Mucosa of descending colon (tissue), 3 donors: ENCODE measurements at regions not wholly inside any gene's neighbourhood (a gene's known extent, or its start where the extent isn't known, plus 50 kb on each side); places are given as distances from the start of the nearest gene placed in this dataset.

Experiments used
- ATAC-seq: fragments of 200-7000 bp; cut with Tn5 transposase; one replicate; pipeline ENCODE4 v1.9.1; 2020; ENCODE audit warnings: mild to moderate bottlenecking, moderate library complexity
- DNase-seq, 3 donors: peaks; one replicate each; pipeline ENCODE4 v3.0.0-alpha.2; 2020
- H3K36me3 ChIP-seq: fragments of 200-600 bp; one replicate; pipeline ENCODE4 v1.8.0; 2021; ENCODE audit warnings: low read depth, mild to moderate bottlenecking
- H3K4me1 ChIP-seq: fragments of 200-600 bp; one replicate; pipeline ENCODE4 v1.8.0; 2021; ENCODE audit warnings: low read depth, mild to moderate bottlenecking
- H3K4me3 ChIP-seq: fragments of 200-600 bp; one replicate; pipeline ENCODE4 v1.8.0; 2021; ENCODE audit warnings: mild to moderate bottlenecking
- H3K9me3 ChIP-seq: fragments of 200-600 bp; one replicate; pipeline ENCODE4 v1.8.0; 2021; ENCODE audit warnings: mild to moderate bottlenecking
- intact Hi-C, 2 donors: fragments of 100-400 bp; cut with DNase I in 1 of 2; cut with micrococcal nuclease in 1 of 2; formaldehyde crosslinking; loops; one replicate each; pipeline versions ENCODE4 v1.11.0 to v1.11.1; 2022; cut with DNase I, micrococcal nuclease
- TF ChIP-seq, protein P1 (sequence below): fragments of 200-600 bp; IDR thresholded peaks from one replicate; pipeline ENCODE4 v1.8.0; 2022; ENCODE audit warnings: antibody characterized with exemption, mild to moderate bottlenecking
- donor health status: DM: no; HTN: no; CAD: no; lungs with moderate emphysema.
- donor health status: DM: no; HTN: no; CAD: no.
- donor health status: DM: no; HTN: yes; CAD: no.

DNA sequence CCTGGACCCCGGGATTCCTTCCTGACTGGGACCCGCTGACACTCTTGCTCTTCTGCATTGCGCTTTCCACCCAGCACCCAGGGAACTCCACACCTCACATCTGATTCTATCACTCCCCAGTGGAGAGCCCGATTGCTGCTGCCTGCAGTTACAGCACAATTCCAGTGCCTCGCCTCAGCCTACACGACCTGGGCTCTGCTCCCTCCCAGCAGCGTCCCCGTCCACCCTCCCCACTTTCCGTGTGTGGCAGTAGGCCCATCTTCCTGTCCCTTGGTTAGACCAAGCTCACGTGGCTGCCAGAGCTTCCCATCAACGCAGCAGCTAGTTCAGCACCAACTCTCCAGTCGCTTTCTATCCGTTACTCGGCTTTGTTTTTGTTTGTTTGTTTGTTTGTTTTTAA, 66.6 kb upstream of the SORBS2 start:
- Histone ChIP-seq H3K4me3 (no peak overlapping the region), H3K4me1 (no peaks in the 10 kb centered on the region), H3K36me3 (no peaks in the 10 kb centered on the region), H3K9me3 (no peaks in the 10 kb centered on the region)
- intact Hi-C loops = no loop called here
- DNase-seq (no peak), ATAC-seq (no peak)
- TF ChIP-seq, protein P1, sequence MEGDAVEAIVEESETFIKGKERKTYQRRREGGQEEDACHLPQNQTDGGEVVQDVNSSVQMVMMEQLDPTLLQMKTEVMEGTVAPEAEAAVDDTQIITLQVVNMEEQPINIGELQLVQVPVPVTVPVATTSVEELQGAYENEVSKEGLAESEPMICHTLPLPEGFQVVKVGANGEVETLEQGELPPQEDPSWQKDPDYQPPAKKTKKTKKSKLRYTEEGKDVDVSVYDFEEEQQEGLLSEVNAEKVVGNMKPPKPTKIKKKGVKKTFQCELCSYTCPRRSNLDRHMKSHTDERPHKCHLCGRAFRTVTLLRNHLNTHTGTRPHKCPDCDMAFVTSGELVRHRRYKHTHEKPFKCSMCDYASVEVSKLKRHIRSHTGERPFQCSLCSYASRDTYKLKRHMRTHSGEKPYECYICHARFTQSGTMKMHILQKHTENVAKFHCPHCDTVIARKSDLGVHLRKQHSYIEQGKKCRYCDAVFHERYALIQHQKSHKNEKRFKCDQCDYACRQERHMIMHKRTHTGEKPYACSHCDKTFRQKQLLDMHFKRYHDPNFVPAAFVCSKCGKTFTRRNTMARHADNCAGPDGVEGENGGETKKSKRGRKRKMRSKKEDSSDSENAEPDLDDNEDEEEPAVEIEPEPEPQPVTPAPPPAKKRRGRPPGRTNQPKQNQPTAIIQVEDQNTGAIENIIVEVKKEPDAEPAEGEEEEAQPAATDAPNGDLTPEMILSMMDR = no peak

DNA sequence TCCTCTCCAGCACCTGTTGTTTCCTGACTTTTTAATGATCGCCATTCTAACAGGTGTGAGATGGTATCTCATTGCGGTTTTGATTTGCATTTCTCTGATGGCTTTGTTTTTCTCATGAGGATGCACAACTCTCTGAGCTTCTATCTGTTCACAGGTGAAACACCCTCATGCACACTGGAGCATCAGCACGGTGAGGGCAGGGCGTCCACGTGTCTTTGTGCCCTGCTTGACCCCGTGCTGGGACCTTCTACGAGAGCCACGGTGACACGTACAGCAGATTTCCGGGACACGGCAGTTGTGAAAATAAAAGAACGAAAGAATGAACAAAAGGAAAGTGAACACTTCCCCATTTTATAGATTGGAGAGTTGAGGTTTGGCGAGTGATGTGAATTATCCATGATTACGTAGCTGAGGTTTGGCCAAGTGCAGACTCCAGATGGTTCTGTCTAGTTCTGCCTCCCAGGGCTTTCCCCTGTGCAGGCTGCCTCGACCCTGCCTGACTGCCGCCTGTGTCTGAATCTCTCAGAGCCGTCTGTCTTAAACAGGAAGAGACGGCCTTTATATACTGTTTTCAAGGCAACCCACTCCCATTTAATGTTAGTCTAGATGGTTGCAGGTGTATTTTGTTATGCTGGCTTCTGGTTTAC, 67.8 kb upstream of the SORBS2 start:
- no peak for ATAC-seq
- TF ChIP-seq, protein P1 = no peak
- Histone ChIP-seq H3K4me3 (no peak overlapping the region), H3K36me3 (no peaks in the 10 kb centered on the region), H3K9me3 (no peaks in the 10 kb centered on the region), H3K4me1 (no peaks in the 10 kb centered on the region)
- intact Hi-C loops = no loop called here
- DNase-seq = no peak

DNA sequence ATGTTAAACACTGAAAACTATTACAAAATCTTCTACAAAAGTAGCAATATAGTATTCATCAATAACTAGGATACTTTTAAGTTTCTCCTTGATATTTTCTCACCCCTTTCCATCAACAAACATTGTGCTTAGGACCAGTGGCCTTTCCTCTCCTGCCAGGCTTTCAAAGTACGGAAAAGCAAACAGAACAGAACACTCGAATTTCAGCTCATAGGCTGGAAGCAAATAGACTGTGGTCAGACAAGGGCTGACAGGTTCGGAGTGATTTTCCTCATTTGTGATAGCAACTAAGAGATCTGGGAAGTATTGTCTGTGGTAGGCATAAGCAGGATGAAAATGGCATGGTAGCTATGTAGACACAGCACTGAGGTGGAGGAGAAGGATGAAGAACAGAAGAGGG, 68.6 kb upstream of the SORBS2 start:
- TF ChIP-seq, protein P1 = no peak
- Histone ChIP-seq H3K4me3 (no peak overlapping the region), H3K9me3 (no peaks in the 10 kb centered on the region), H3K4me1 (no peaks in the 10 kb centered on the region), H3K36me3 (no peaks in the 10 kb centered on the region)
- no peak for DNase-seq
- no peak for ATAC-seq
- intact Hi-C loops = no loop called here

DNA sequence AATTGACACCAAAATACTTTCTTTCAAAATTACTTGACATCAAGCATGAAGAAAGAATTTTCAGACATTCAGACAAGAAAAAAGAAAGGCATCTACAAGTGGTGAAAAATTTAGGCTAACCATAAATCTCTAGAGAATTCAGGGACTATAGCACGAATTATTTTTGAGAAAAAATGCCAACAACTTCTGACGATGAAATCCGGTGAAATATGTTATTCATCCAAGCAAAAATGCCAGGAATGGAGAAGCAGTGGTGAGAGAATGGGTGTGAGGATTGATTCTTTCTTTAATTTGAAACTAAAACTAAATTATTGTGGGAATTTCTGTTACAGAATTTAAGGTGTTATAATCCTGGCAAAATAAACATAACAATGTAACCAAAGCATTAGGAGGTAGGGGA, 69.4 kb upstream of the SORBS2 start:
- no peak overlapping the region for H3K4me3 ChIP-seq
- no peaks in the 10 kb centered on the region for H3K36me3 ChIP-seq
- no peaks in the 10 kb centered on the region for H3K9me3 ChIP-seq
- DNase-seq (no peak), ATAC-seq (no peak)
- H3K4me1 ChIP-seq = no peaks in the 10 kb centered on the region
- intact Hi-C loops = no loop called here
- TF ChIP-seq, protein P1 = no peak

DNA sequence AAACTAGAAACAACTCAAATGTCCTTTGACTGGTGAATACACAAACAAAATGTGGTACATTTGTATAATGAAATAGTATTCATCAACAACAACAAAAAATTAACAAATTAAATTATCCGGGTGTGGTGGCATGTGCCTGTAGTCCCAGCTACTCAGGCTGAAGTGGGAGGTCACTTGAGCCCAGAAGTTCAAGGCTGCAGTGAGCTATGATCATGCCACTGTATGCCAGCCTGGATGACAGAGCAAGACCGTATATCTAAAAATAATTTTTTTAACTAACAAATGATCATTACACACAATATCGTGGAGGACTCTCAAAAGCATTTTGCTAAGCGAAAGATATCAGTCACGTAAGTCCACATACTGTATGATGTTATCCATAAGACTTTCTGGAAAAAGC, 71.6 kb upstream of the SORBS2 start:
- no peaks in the 10 kb centered on the region for H3K36me3 ChIP-seq
- ATAC-seq = no peak
- no peak for DNase-seq
- TF ChIP-seq, protein P1 = no peak
- H3K9me3 ChIP-seq = no peaks in the 10 kb centered on the region
- H3K4me3 ChIP-seq = no peak overlapping the region
- no peaks in the 10 kb centered on the region for H3K4me1 ChIP-seq
- intact Hi-C loops = no loop called here

DNA sequence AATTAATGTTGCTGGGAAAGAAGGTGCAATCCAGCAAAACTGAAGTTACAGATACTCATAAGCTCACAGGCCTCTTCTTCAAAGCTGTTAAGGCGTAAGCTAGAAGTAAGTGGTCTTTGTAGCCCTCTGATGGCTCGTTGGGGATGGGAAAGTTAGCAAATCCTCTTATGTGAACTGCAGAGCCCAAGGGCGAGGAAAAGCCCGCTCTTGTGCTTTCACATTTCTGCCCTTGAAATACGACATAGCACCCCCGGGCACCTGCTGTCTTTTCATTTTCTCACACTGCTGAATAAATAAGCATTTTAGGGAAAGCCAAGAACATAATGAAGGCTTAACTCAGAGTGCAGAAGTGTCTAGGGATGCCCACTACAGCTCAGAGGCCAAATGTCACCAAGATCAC, 73.1 kb upstream of the SORBS2 start:
- ATAC-seq (no peak), DNase-seq (no peak)
- Histone ChIP-seq H3K4me1 (no peaks in the 10 kb centered on the region), H3K36me3 (no peaks in the 10 kb centered on the region), H3K4me3 (no peak overlapping the region), H3K9me3 (no peaks in the 10 kb centered on the region)
- intact Hi-C loops = no loop called here
- TF ChIP-seq, protein P1 = no peak
